HL-60 (cell line): ENCODE measurements at regions not wholly inside any gene's neighbourhood (a gene's known extent, or its start where the extent isn't known, plus 50 kb on each side); places are given as distances from the start of the nearest gene placed in this dataset.

ENCODE experiments used
- POLR2AphosphoS5 ChIP-seq: IDR thresholded peaks from 2 replicates; pipeline ENCODE4 v1.6.1; 2012; ENCODE audit warnings: low read depth
- SPI1 ChIP-seq: IDR thresholded peaks from 2 replicates; pipeline ENCODE4 v1.6.1; 2012; ENCODE audit warnings: low read depth, mild to moderate bottlenecking, borderline replicate concordance
- TF ChIP-seq, protein P1 (sequence below): IDR thresholded peaks from one replicate; pipeline ENCODE4 v1.5.1; 2011; ENCODE audit warnings: low read length, control low read depth, inconsistent platforms; ENCODE audit not compliant: insufficient read depth
- TF ChIP-seq, protein P2 (sequence below): IDR thresholded peaks from 2 replicates; pipeline ENCODE4 v1.6.1; 2012; ENCODE audit warnings: low read depth; ENCODE audit not compliant: insufficient replicate concordance

DNA sequence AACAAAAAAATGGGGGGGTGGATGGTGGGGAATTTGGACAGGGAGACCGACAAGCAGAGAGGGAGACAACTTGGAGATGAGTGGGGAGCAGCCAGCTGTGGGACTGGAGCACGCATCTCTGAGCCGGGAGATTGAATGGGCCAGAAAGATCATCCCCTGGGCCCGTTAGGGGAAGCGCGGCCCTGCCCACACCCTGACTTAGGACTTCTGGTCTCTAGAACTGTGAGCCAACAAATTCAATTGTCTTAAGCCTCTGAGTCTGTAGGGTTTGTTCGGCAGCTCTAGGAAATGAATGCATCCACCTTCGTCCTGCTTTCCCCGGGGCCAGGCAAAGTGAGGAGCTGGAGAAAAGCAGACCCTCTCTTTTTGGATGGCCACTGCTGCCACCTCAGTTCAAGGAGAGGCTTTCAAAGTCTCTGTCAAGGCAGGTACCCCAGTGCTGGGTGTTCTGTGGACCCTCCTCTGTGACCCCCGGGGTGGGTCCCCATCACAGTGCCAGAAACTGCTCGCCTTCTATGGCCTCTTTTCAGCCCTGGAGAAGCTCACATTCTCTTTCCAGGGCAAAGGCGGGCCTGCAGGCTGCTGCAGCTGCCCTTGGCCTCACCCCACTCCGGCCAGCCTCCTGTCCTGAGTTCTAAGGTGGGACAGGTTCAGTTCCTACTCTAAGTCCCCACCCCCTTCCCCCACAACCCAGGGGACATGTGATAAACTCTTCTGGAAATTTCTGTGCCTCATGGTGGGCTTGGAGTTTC is 423.2 kb downstream of the RPS24 start:
- TF ChIP-seq POLR2AphosphoS5 (no peak), SPI1 (no peak)
- TF ChIP-seq, protein P1, sequence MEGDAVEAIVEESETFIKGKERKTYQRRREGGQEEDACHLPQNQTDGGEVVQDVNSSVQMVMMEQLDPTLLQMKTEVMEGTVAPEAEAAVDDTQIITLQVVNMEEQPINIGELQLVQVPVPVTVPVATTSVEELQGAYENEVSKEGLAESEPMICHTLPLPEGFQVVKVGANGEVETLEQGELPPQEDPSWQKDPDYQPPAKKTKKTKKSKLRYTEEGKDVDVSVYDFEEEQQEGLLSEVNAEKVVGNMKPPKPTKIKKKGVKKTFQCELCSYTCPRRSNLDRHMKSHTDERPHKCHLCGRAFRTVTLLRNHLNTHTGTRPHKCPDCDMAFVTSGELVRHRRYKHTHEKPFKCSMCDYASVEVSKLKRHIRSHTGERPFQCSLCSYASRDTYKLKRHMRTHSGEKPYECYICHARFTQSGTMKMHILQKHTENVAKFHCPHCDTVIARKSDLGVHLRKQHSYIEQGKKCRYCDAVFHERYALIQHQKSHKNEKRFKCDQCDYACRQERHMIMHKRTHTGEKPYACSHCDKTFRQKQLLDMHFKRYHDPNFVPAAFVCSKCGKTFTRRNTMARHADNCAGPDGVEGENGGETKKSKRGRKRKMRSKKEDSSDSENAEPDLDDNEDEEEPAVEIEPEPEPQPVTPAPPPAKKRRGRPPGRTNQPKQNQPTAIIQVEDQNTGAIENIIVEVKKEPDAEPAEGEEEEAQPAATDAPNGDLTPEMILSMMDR: no peak
- TF ChIP-seq, protein P2, sequence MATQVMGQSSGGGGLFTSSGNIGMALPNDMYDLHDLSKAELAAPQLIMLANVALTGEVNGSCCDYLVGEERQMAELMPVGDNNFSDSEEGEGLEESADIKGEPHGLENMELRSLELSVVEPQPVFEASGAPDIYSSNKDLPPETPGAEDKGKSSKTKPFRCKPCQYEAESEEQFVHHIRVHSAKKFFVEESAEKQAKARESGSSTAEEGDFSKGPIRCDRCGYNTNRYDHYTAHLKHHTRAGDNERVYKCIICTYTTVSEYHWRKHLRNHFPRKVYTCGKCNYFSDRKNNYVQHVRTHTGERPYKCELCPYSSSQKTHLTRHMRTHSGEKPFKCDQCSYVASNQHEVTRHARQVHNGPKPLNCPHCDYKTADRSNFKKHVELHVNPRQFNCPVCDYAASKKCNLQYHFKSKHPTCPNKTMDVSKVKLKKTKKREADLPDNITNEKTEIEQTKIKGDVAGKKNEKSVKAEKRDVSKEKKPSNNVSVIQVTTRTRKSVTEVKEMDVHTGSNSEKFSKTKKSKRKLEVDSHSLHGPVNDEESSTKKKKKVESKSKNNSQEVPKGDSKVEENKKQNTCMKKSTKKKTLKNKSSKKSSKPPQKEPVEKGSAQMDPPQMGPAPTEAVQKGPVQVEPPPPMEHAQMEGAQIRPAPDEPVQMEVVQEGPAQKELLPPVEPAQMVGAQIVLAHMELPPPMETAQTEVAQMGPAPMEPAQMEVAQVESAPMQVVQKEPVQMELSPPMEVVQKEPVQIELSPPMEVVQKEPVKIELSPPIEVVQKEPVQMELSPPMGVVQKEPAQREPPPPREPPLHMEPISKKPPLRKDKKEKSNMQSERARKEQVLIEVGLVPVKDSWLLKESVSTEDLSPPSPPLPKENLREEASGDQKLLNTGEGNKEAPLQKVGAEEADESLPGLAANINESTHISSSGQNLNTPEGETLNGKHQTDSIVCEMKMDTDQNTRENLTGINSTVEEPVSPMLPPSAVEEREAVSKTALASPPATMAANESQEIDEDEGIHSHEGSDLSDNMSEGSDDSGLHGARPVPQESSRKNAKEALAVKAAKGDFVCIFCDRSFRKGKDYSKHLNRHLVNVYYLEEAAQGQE: no peak
